ENCODE measurements at regions not wholly inside any gene's neighbourhood (a gene's known extent, or its start where the extent isn't known, plus 50 kb on each side); places are given as distances from the start of the nearest gene placed in this dataset.

GRCh38 chr10:58068809-58069208 is 198.9 kb downstream of the IPMK start:
- H4K20me1 ChIP-seq (ENCODE audit: insufficient read depth, low read length, poor library complexity, severe bottlenecking): no peaks in the 10 kb centered on the region
- H2AFZ ChIP-seq (ENCODE audit: low read length): no peak overlapping the region
- H3K9ac ChIP-seq (ENCODE audit: low read depth, low read length, poor library complexity, severe bottlenecking): no peak overlapping the region
- no peaks in the 10 kb centered on the region for H3K36me3 ChIP-seq (ENCODE audit: insufficient read depth, low read length)
- no peaks in the 10 kb centered on the region for H3K9me3 ChIP-seq (ENCODE audit: insufficient read depth, low read depth, low read length)
- no peaks in the 10 kb centered on the region for H3K4me1 ChIP-seq (ENCODE audit: insufficient read depth, low read length, poor library complexity, severe bottlenecking)
- H3F3A ChIP-seq (ENCODE audit: low read depth): no peaks in the 10 kb centered on the region
- no peaks in the 10 kb centered on the region for H3K9me2 ChIP-seq (replicated peaks; ENCODE audit: low read depth, low read length)
- no peaks in the 10 kb centered on the region for H3K79me2 ChIP-seq (ENCODE audit: insufficient read depth, low read length)
- H3K4me3 ChIP-seq (ENCODE audit: low read length, poor library complexity, severe bottlenecking): no peak overlapping the region
- TF ChIP-seq EZH2phosphoT487 (IDR thresholded peaks at IDR 0.05; ENCODE audit: borderline replicate concordance) (no peak), CTCF (conservative IDR thresholded peaks at IDR 0.05; ENCODE audit: low read length) (no peak)
- no peaks in the 10 kb centered on the region for H3K27me3 ChIP-seq (ENCODE audit: insufficient read depth, low read length, poor library complexity, severe bottlenecking)
- no peak overlapping the region for H3K4me2 ChIP-seq (ENCODE audit: low read depth, low read length, poor library complexity, severe bottlenecking)

GRCh38 chr10:58066979-58067378 is 200.7 kb downstream of the IPMK start:
- TF ChIP-seq CTCF (conservative IDR thresholded peaks at IDR 0.05; ENCODE audit: low read length): no peak
- TF ChIP-seq EZH2phosphoT487 (IDR thresholded peaks at IDR 0.05; ENCODE audit: borderline replicate concordance): no peak
- Histone ChIP-seq H3K9ac (ENCODE audit: low read depth, low read length, poor library complexity, severe bottlenecking) (no peak overlapping the region), H3F3A (ENCODE audit: low read depth) (no peaks in the 10 kb centered on the region), H4K20me1 (ENCODE audit: insufficient read depth, low read length, poor library complexity, severe bottlenecking) (no peaks in the 10 kb centered on the region), H3K79me2 (ENCODE audit: insufficient read depth, low read length) (no peaks in the 10 kb centered on the region), H3K27me3 (ENCODE audit: insufficient read depth, low read length, poor library complexity, severe bottlenecking) (no peaks in the 10 kb centered on the region), H2AFZ (ENCODE audit: low read length) (no peak overlapping the region), H3K9me3 (ENCODE audit: insufficient read depth, low read depth, low read length) (no peaks in the 10 kb centered on the region), H3K9me2 (replicated peaks; ENCODE audit: low read depth, low read length) (no peaks in the 10 kb centered on the region), H3K4me1 (ENCODE audit: insufficient read depth, low read length, poor library complexity, severe bottlenecking) (no peaks in the 10 kb centered on the region), H3K36me3 (ENCODE audit: insufficient read depth, low read length) (no peaks in the 10 kb centered on the region), H3K4me2 (ENCODE audit: low read depth, low read length, poor library complexity, severe bottlenecking) (no peak overlapping the region), H3K4me3 (ENCODE audit: low read length, poor library complexity, severe bottlenecking) (no peak overlapping the region)

- Histone ChIP-seq H3K9me3 (ENCODE audit: insufficient read depth, low read depth, low read length) (no peaks in the 10 kb centered on the region), H3K4me2 (ENCODE audit: low read depth, low read length, poor library complexity, severe bottlenecking) (no peak overlapping the region), H3K79me2 (ENCODE audit: insufficient read depth, low read length) (no peaks in the 10 kb centered on the region), H3F3A (ENCODE audit: low read depth) (no peaks in the 10 kb centered on the region), H3K9me2 (replicated peaks; ENCODE audit: low read depth, low read length) (no peaks in the 10 kb centered on the region), H4K20me1 (ENCODE audit: insufficient read depth, low read length, poor library complexity, severe bottlenecking) (no peaks in the 10 kb centered on the region), H3K4me3 (ENCODE audit: low read length, poor library complexity, severe bottlenecking) (no peak overlapping the region), H3K36me3 (ENCODE audit: insufficient read depth, low read length) (no peaks in the 10 kb centered on the region), H3K9ac (ENCODE audit: low read depth, low read length, poor library complexity, severe bottlenecking) (no peak overlapping the region), H2AFZ (ENCODE audit: low read length) (no peak overlapping the region), H3K27me3 (ENCODE audit: insufficient read depth, low read length, poor library complexity, severe bottlenecking) (no peaks in the 10 kb centered on the region), H3K4me1 (ENCODE audit: insufficient read depth, low read length, poor library complexity, severe bottlenecking) (no peaks in the 10 kb centered on the region)
- TF ChIP-seq CTCF (conservative IDR thresholded peaks at IDR 0.05; ENCODE audit: low read length) (no peak), EZH2phosphoT487 (IDR thresholded peaks at IDR 0.05; ENCODE audit: borderline replicate concordance) (no peak)
Measured at GRCh38 chr10:58066126-58066525, 201.6 kb downstream of the IPMK start.
